Ishikawa (cell line): ENCODE measurements at regions not wholly inside any gene's neighbourhood (a gene's known extent, or its start where the extent isn't known, plus 50 kb on each side); places are given as distances from the start of the nearest gene placed in this dataset.

ENCODE experiments used
- CEBPB ChIP-seq: IDR thresholded peaks from 2 replicates; pipeline ENCODE4 v1.6.1; 2012
- CREB1 ChIP-seq: IDR thresholded peaks from 2 replicates; pipeline ENCODE4 v1.6.1; 2012; ENCODE audit warnings: low read depth
- EGR1 ChIP-seq: IDR thresholded peaks from 2 replicates; pipeline ENCODE4 v1.6.1; 2012
- EP300 ChIP-seq: IDR thresholded peaks from 2 replicates; pipeline ENCODE4 v1.6.1; 2012; ENCODE audit warnings: borderline replicate concordance
- FOXM1 ChIP-seq: IDR thresholded peaks from 2 replicates; pipeline ENCODE4 v1.6.1; 2012; ENCODE audit warnings: low read depth, borderline replicate concordance
- NFIC ChIP-seq: IDR thresholded peaks from 2 replicates; pipeline ENCODE4 v1.6.1; 2012
- RAD21 ChIP-seq: IDR thresholded peaks from 2 replicates; pipeline ENCODE4 v1.6.1; 2012; ENCODE audit warnings: low read depth
- TAF1 ChIP-seq: IDR thresholded peaks from 2 replicates; pipeline ENCODE4 v1.6.1; 2012; ENCODE audit warnings: low read depth, mild to moderate bottlenecking
- TCF12 ChIP-seq: IDR thresholded peaks from 2 replicates; pipeline ENCODE4 v1.6.1; 2012; ENCODE audit warnings: low read depth
- TEAD4 ChIP-seq: IDR thresholded peaks from 2 replicates; pipeline ENCODE4 v1.6.1; 2012
- YY1 ChIP-seq: IDR thresholded peaks from 2 replicates; pipeline ENCODE4 v1.6.1; 2012; ENCODE audit warnings: low read depth
- ZBTB7A ChIP-seq: IDR thresholded peaks from 2 replicates; pipeline ENCODE4 v1.6.1; 2012; ENCODE audit warnings: low read depth
- TF ChIP-seq, protein P1 (sequence below): IDR thresholded peaks from 2 replicates; pipeline ENCODE4 v1.6.1; 2012
- TF ChIP-seq, protein P2 (sequence below): IDR thresholded peaks from 2 replicates; pipeline ENCODE4 v1.6.1; 2012
- TF ChIP-seq, protein P3 (sequence below): IDR thresholded peaks from 2 replicates; pipeline ENCODE4 v1.6.1; 2012; ENCODE audit warnings: low read depth, mild to moderate bottlenecking

DNA sequence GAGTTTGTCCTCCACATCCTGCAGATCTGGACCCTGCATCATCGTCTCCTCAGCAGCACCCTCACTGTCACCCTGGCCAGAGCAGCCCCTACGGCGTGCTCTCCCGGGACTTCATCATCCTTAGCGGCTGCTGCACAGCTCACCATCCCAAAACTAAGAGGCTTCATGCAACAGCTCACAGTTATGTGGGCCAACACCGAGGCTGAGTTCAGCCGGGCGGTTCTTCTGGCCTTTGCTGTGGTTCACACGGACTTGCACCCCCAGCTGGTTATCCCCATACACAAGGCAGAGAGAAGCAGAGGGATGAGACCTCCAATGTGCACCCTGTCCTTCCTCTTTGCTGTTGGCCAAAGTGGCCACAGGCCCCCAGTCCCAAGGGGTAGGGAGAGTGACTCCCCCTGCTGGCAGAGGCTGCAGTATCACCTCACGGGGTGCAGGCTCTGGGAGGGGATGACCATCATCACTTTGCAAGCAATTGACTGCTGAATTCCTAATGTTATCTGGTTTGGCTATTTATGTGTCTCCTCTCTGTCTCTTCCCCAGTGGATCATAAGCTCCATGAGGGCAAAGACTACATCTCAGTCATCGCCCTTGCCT lies 276.8 kb downstream of the BRD1 start:
- TF ChIP-seq TEAD4 (no peak), EGR1 (no peak), CEBPB (no peak), YY1 (no peak), EP300 (no peak), NFIC (no peak)
- TF ChIP-seq, protein P1, sequence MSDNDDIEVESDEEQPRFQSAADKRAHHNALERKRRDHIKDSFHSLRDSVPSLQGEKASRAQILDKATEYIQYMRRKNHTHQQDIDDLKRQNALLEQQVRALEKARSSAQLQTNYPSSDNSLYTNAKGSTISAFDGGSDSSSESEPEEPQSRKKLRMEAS, result no peak

DNA sequence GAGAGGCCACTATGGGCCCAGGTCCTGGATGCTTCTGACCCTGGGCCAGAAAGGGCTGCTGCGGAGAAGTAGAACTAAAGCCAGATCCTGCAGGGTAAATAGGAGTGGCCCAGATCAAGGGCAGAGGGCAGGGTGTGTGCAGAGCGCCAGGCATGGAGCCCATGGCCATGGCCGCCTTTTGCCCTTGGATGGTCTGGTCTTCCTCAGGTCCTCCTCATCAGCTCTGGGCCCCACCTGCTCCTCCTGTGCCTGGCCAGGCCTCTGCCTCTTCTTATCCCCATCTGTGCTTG lies 277.6 kb downstream of the BRD1 start:
- TF ChIP-seq NFIC (no peak), FOXM1 (no peak), EGR1 (no peak), RAD21 (no peak), CEBPB (no peak), EP300 (no peak)

DNA sequence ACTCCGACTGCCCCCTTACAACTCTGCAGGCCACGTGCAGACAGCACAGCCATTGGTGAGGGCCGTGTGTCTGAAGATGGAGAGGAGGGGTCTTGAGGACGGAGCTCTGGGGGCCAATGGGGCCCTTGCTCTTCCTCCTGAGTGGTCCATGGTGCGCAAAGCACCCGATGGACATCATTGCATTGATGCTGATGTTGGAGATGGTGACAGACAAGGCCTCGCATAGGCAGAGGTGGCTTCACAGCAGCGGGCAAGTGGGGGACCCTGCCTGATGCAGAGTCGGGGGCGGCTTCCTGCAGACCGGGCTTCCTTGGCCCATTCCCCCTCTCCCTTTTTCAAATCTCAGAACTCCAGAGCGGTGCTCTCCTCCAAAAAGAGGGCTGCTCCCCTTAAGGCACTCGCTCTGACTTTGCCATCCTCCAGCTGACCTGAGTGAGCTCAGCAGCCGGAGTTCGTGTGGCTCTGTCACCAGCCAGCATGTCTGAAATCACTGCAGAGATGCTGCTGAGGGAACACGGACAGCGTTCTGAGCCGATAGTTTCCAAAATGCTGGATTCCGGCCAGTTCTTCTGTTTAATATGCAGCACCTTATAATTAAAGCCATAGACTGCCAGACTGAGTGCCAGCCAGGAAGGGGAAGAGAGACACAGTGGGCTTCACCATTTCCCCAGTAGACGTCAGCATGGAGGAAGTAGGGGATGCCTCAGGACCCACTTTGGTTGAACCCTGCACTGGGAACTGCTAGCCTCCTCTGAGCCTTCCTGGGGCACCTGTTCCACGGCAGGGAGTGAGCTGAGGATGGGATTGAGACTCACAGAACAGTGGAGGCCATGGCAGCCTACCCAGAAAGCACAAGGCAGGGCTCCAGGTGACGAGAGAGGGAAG lies 278.2 kb downstream of the BRD1 start:
- TF ChIP-seq, protein P2, sequence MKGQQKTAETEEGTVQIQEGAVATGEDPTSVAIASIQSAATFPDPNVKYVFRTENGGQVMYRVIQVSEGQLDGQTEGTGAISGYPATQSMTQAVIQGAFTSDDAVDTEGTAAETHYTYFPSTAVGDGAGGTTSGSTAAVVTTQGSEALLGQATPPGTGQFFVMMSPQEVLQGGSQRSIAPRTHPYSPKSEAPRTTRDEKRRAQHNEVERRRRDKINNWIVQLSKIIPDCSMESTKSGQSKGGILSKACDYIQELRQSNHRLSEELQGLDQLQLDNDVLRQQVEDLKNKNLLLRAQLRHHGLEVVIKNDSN, result no peak
- TF ChIP-seq NFIC (no peak), YY1 (no peak), RAD21 (no peak), ZBTB7A (no peak), FOXM1 (no peak), EGR1 (no peak), TEAD4 (no peak), CREB1 (no peak)
- TF ChIP-seq, protein P3, sequence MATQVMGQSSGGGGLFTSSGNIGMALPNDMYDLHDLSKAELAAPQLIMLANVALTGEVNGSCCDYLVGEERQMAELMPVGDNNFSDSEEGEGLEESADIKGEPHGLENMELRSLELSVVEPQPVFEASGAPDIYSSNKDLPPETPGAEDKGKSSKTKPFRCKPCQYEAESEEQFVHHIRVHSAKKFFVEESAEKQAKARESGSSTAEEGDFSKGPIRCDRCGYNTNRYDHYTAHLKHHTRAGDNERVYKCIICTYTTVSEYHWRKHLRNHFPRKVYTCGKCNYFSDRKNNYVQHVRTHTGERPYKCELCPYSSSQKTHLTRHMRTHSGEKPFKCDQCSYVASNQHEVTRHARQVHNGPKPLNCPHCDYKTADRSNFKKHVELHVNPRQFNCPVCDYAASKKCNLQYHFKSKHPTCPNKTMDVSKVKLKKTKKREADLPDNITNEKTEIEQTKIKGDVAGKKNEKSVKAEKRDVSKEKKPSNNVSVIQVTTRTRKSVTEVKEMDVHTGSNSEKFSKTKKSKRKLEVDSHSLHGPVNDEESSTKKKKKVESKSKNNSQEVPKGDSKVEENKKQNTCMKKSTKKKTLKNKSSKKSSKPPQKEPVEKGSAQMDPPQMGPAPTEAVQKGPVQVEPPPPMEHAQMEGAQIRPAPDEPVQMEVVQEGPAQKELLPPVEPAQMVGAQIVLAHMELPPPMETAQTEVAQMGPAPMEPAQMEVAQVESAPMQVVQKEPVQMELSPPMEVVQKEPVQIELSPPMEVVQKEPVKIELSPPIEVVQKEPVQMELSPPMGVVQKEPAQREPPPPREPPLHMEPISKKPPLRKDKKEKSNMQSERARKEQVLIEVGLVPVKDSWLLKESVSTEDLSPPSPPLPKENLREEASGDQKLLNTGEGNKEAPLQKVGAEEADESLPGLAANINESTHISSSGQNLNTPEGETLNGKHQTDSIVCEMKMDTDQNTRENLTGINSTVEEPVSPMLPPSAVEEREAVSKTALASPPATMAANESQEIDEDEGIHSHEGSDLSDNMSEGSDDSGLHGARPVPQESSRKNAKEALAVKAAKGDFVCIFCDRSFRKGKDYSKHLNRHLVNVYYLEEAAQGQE, result no peak

DNA sequence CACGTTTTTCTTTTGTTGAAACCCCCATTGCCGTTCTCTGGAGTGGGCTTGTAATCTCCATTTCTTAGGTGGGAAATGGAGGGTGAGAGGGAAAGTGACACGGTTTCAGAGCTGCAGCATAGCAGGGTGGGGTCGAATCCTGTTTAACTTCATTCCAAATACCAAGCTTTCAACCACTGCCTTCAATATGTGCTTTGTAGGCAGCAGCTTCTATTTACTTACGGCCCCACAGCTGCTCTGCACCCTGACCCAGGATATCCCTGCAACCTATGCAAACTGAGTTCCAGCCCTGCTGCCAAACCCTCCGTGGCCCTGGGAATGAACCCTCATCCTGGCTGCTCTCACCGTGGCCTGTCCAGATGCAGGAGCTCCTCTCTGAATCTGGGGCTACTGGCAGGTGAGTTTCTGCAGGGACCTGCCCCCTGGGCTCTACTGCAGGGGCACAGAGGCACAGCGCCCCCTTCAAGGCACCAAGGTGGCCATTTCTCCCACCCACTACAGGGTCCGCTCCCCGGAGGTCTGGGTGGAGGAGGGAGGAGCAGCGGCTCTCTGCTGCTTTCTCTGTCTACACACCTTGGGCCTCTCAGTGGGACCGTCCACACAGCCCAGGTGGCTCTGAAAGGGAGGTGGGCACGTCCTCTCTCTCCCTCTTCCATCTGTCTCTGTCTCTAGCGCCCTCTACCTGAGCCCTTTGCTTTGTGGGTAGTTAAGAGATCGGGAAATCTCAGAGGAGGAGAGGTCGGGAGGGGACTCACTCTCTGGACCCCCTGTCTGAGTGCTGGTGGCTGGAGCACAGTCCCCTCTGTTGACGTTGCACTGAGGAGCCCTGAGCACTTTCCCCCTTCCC lies 279.1 kb downstream of the BRD1 start:
- TF ChIP-seq ZBTB7A (no peak), RAD21 (no peak), EP300 (no peak), TCF12 (no peak), TAF1 (no peak), NFIC (no peak), CEBPB (no peak), EGR1 (no peak), FOXM1 (no peak), YY1 (no peak)
- TF ChIP-seq, protein P1, result no peak
- TF ChIP-seq, protein P2, result no peak

DNA sequence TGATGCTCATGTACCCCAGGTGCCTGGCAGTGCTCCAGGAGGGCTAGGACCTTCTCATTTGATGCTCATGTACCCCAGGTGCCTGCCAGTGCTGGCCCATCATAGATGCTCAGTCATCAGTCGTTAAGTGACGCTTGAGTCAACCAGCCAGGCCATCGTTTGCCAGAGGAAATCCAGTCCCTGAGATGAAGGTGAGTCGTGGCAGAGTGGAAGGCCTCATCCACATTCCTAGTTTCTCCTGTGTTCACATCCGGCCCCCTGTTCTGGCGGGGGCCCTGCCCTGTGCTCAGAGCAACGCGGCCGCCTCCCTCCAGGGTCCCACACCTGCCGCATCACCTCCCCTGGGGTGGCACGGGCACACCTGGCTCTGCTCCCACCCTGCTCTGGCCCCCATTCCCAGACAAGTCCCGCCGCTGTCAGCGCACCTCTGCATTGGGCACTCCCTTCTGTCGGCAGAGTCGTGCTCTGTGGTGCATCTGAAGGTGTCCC lies 279.9 kb downstream of the BRD1 start:
- TF ChIP-seq EGR1 (no peak), CREB1 (no peak), TEAD4 (no peak), ZBTB7A (no peak), RAD21 (no peak), EP300 (no peak), NFIC (no peak), TCF12 (no peak), YY1 (no peak), TAF1 (no peak), FOXM1 (no peak), CEBPB (no peak)
- TF ChIP-seq, protein P3, result no peak
- TF ChIP-seq, protein P2, result no peak
